ENCODE measurements at regions not wholly inside any gene's neighbourhood (a gene's known extent, or its start where the extent isn't known, plus 50 kb on each side); places are given as distances from the start of the nearest gene placed in this dataset.

- intact Hi-C loops (cut with micrococcal nuclease), result no loop called here
These were observed 68.1 kb upstream of the PODXL start for GRCh38 chr7:131624536-131624935.

- intact Hi-C loops (cut with micrococcal nuclease), result no loop called here
These were observed 66.7 kb upstream of the PODXL start for GRCh38 chr7:131623154-131623553.

GRCh38 chr7:131621652-131622051 lies 65.2 kb upstream of the PODXL start:
- intact Hi-C loops (cut with micrococcal nuclease), result no loop called here

DNA sequence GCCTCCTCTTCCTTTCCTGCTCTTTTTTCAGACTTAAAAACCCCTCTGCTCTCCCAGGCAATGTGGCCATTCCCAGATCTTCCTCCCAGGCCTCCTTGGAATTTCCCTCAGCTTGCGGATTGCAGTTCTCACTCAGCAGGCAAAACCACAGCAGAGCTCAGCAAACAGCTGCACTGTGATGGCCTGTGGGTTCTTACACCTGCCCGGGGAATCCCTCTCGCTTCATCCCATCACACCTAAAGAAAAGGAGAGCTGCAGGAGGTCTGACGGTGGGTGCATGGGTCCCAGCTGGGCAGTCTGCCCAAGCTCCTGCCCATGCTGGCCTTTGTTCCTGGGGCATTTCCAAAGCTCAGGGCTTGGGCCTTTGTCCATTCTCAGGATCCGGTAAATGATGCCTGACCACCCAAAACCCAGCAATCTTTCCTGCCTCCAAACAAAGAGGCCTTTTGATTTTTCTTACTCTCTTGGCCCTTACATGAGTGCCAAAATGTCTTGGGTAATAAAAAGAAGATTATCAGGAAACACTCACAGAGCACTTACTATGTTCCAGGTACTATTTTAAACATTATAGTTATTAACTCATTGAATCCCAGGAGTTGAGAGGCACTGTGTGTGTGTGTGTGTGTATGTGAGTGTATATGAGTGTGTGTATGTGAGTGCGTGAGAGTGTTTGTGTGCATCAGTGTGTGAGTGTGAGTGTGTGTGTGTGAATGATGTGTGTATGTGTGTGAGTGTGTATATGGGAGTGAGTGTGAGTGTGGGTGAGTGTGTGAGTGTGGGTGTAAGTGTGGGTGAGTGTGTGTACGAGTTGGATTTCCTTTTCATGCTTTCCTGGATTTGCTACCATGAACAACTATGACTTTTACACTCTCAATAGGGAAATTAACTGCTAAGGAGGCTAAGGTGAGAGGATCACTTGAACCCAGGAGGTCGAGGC lies 64.5 kb upstream of the PODXL start:
- intact Hi-C loops (cut with micrococcal nuclease), result no loop called here

GRCh38 chr7:131619336-131620305 lies 63.2 kb upstream of the PODXL start:
- intact Hi-C loops (cut with micrococcal nuclease), result no loop called here

DNA sequence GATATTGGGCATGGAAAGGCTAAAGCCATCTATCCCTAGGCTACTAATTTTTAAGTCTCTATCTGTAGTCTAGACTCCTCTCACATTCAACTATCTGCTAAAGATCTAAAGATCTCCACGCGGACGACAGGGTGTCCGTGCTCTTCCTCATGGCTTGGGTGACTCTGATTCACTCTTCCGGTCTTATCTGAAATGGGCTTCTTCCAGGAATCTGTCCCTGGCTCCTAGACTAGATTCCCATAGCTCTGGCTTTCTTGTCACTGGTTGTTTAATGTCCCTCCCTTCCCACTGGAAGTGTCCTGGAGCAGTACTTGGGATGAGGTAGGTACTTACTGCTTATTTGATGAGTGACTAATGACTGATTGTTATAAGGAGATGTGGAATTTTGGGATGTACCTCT lies 62.0 kb upstream of the PODXL start:
- intact Hi-C loops (cut with micrococcal nuclease), result no loop called here

GRCh38 chr7:131616487-131617200 lies 60.2 kb upstream of the PODXL start:
- intact Hi-C loops (cut with micrococcal nuclease), result no loop called here

DNA sequence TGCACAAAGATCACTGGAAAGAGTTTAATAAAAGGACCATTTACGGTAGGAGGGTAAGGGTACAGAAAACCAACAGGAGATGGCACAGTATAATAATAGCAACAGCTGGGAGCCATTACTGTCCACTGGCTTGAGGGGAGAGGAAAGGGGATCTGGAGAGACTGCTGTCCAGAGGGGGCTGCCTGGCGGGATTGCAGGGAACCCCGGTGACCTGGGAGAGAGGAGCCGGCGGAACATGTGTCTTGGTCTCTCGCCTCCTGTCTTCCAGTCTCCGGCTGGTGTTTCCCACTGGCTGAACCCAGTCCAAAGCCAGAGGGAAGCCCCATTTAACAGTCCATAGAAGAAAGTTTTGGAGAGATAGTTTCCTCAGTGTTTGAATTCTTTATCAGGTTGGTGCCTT lies 57.5 kb upstream of the PODXL start:
- intact Hi-C loops (cut with micrococcal nuclease), result no loop called here

DNA sequence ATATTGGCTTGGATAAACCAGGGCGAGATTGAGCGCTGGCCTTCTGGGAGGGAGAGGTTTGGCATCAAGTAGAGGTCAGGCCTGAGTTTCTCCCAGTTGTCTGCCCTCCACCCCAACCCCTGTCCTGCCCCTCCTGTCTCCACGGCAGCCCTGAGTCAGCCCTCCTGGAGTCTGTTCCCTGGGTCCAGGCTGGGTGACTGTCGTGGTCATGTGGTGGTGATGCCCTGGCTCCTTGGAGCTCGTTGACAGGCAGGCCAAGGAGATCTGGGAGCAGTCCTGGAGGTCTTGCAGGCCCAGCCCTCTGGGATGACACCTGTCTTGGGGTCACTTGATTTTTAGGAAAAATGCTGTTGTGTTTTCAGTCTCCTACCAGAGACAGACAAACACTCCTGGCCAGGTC lies 53.6 kb upstream of the PODXL start:
- intact Hi-C loops (cut with micrococcal nuclease), result no loop called here

- intact Hi-C loops (cut with micrococcal nuclease), result loop anchor here (5.0 kb wide), 1 partner anchor 44 kb away; no protein-coding TSS in a partner anchor
These were observed 51.7 kb upstream of the PODXL start for GRCh38 chr7:131608116-131608500.

DNA sequence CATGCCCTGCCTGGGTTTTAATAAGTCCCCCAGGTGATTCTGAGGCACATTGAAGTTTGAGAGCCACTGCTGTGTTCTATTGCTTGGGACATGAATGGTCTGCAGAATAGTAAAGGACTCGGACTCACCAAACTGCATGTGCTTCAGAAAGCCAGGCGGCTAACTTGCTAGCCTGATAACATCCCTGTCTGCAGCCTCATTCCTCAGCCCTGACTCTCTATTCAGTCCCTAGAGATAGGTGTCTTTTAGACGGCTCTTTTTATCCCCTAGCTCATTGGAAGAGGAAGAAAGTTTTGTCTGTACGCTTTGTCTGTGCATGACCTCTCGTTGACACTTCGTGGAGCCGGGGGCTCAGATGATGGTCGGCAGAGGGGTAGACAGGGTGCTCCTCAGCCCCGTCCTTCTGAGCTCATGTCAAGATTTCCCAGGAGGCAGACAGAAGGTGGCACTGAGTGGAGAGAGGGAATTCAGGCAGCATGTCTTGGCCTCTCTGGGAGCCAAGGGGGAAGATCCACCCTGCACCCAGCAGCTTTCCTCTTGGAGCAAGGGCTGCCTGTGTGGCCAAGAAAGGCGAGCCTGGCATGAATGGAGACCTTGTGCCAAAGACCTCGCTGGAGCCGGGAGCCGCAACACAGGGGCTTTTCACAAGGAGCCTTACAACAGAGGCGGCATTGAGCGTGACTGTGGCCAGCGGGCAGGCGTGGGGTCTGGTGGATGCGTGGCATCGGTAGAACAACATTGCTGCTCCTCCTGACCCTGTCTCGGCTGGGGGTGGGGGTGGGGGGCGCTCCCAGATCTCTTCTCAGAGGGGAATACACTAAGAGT lies 51.1 kb upstream of the PODXL start:
- intact Hi-C loops (cut with micrococcal nuclease), result loop anchor here (5.0 kb wide), 1 partner anchor 45 kb away; no protein-coding TSS in a partner anchor

DNA sequence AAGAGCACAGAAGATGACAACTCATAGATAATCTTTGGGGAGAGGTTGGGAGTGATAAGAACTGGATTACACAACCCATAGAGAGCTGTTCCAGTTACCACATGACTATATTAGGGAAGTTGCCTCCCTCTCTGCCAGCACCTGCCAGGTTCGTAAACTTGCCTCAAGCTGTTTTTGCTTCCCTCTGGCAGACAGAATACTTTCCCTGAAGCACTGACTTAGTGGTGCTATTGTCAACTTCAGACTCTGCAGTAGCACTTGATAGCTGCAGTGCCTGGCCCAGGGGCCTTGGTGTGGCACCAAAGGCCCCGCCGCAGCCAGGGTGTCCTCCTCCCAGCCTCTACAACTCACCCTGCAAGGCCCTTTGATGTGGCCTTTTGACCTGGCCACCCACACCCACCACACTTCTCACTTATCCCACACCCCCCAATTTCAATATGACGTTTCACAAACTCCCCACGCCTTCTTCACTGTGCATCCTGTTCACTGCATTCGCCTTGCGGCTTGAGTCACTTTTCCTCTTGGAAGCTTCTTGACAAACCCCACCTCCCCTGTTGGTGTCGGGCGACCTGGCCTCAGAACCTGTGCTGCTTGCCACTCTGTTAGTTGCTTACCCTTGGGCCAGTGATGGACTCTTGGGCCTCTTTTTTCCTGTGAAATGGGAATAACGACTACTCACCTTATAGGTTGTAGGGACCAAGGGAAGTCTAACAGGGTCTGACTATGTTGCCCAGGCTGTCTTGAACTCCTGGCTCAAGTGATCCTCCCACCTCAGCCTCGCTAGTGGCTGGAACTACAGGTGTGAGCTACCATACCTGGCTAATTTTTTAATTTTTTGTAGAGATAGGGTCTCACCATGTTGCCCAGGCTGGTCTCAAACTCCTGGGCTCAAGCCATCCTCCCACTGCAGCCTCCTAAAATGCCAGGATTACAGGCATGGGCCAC lies 50.2 kb upstream of the PODXL start:
- intact Hi-C loops (cut with micrococcal nuclease), result loop anchor here (5.0 kb wide), 1 partner anchor 46 kb away; no protein-coding TSS in a partner anchor

Data from T-helper 2 cell treated with Interferon-gamma antibody and Interleukin-4, amounts not matched to agents 100 ng/mL and 5 ng/mL, for 36 hours (primary cell).